Lung (tissue), 11 donors: ENCODE measurements at regions not wholly inside any gene's neighbourhood (a gene's known extent, or its start where the extent isn't known, plus 50 kb on each side); places are given as distances from the start of the nearest gene placed in this dataset.

Source experiments
- ATAC-seq: fragments of 200-7000 bp; cut with Tn5 transposase; one replicate; pipeline ENCODE4 v1.9.1; 2020; ENCODE audit warnings: moderate number of reproducible peaks; ENCODE audit not compliant: insufficient read depth, low FRiP score
- DNase-seq, 3 donors: peaks; one replicate each; pipeline ENCODE4 v3.0.0-alpha.2; 2013 to 2017
- H3K27ac ChIP-seq, 2 donors: one replicate each; pipeline ENCODE4 v1.5.1; 2013; ENCODE audit warnings: mild to moderate bottlenecking in 2 of 2, moderate library complexity in 2 of 2, control low read depth in 1 of 2, inconsistent platforms in 1 of 2, low read depth in 1 of 2, low read length in 1 of 2
- H3K27me3 ChIP-seq, 3 donors: one replicate each; pipeline ENCODE4 v1.5.1; 2013; ENCODE audit warnings: low read length in 2 of 3; ENCODE audit not compliant: control insufficient read depth in 3 of 3, insufficient read depth in 3 of 3
- H3K36me3 ChIP-seq, 4 donors: one replicate each; pipeline ENCODE4 v1.5.1; 2013; ENCODE audit warnings: low read length in 4 of 4, mild to moderate bottlenecking in 1 of 4, moderate library complexity in 1 of 4; ENCODE audit not compliant: control insufficient read depth in 4 of 4, insufficient read depth in 4 of 4
- H3K4me1 ChIP-seq, 5 donors: one replicate each; pipeline ENCODE4 v1.5.1; 2013; ENCODE audit warnings: low read length in 5 of 5, mild to moderate bottlenecking in 2 of 5, moderate library complexity in 1 of 5; ENCODE audit not compliant: control insufficient read depth in 5 of 5, insufficient read depth in 5 of 5
- H3K4me3 ChIP-seq: one replicate; pipeline ENCODE4 v1.5.1; 2013; ENCODE audit warnings: mild to moderate bottlenecking, control low read depth, moderate library complexity
- H3K9ac ChIP-seq, 2 donors: one replicate each; pipeline ENCODE4 v1.5.1; 2013; ENCODE audit warnings: low read length in 2 of 2, control low read depth in 1 of 2; ENCODE audit not compliant: insufficient read depth in 1 of 2
- H3K9me3 ChIP-seq, 4 donors: one replicate each; pipeline ENCODE4 v1.5.1; 2013; ENCODE audit warnings: low read length in 3 of 4, mild to moderate bottlenecking in 1 of 4, moderate library complexity in 1 of 4; ENCODE audit not compliant: control insufficient read depth in 4 of 4, insufficient read depth in 3 of 4
- WGBS, 2 donors: extraction: QIAGEN DNeasy Blood & Tissue Kit; methylation state at CpG; one replicate each; pipeline ENCODE4 v1.1.7; 2013; 5-methylcytosine and 5-hydroxymethylcytosine counted together
- TF ChIP-seq, protein P1 (sequence below): IDR thresholded peaks from 2 replicates; pipeline ENCODE4 v1.5.1; 2012; ENCODE audit warnings: mild to moderate bottlenecking; ENCODE audit errors: control extremely low read depth, extremely low read depth
- donor health status: control.
- donor health status: control.
- donor health status: Bipolar disorder and iron deficiency.
- donor health status: healthy.
- donor health status: DM: yes; HTN: yes; CAD: no.

GRCh38 chr1:162952956-162953355, 92.0 kb upstream of the CCDC190 start:
- H3K4me1 ChIP-seq = no peaks in the 10 kb centered on the region
- no peaks in the 10 kb centered on the region for H3K36me3 ChIP-seq
- 92 to 96% methylated on average over 4 of the region's 4 CpGs for WGBS, 2 donors
- H3K9me3 ChIP-seq = no peaks in the 10 kb centered on the region
- no peak overlapping the region for H3K27ac ChIP-seq
- DNase-seq (no peak), ATAC-seq (no peak)
- TF ChIP-seq, protein P1, sequence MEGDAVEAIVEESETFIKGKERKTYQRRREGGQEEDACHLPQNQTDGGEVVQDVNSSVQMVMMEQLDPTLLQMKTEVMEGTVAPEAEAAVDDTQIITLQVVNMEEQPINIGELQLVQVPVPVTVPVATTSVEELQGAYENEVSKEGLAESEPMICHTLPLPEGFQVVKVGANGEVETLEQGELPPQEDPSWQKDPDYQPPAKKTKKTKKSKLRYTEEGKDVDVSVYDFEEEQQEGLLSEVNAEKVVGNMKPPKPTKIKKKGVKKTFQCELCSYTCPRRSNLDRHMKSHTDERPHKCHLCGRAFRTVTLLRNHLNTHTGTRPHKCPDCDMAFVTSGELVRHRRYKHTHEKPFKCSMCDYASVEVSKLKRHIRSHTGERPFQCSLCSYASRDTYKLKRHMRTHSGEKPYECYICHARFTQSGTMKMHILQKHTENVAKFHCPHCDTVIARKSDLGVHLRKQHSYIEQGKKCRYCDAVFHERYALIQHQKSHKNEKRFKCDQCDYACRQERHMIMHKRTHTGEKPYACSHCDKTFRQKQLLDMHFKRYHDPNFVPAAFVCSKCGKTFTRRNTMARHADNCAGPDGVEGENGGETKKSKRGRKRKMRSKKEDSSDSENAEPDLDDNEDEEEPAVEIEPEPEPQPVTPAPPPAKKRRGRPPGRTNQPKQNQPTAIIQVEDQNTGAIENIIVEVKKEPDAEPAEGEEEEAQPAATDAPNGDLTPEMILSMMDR = no peak
- no peak overlapping the region for H3K4me3 ChIP-seq
- no peaks in the 10 kb centered on the region for H3K27me3 ChIP-seq
- no peak overlapping the region for H3K9ac ChIP-seq

- Histone ChIP-seq H3K4me3 (no peak overlapping the region), H3K27ac (no peak overlapping the region), H3K36me3 (no peaks in the 10 kb centered on the region), H3K27me3 (no peaks in the 10 kb centered on the region), H3K9me3 (no peaks in the 10 kb centered on the region), H3K4me1 (no peaks in the 10 kb centered on the region), H3K9ac (no peak overlapping the region)
- 85 to 87% methylated on average over 2 of the region's 2 CpGs for WGBS, 2 donors
- no peak for DNase-seq
- TF ChIP-seq, protein P1 = no peak
- no peak for ATAC-seq
These were observed 90.8 kb upstream of the CCDC190 start for GRCh38 chr1:162951553-162952315.

- Histone ChIP-seq H3K27me3 (no peaks in the 10 kb centered on the region), H3K4me1 (no peaks in the 10 kb centered on the region), H3K9me3 (no peaks in the 10 kb centered on the region), H3K27ac (no peak overlapping the region), H3K36me3 (no peaks in the 10 kb centered on the region), H3K9ac (no peak overlapping the region), H3K4me3 (no peak overlapping the region)
- DNase-seq (no peak), ATAC-seq (no peak)
- TF ChIP-seq, protein P1 = no peak
These were observed 89.2 kb upstream of the CCDC190 start for GRCh38 chr1:162950187-162950586.

DNA sequence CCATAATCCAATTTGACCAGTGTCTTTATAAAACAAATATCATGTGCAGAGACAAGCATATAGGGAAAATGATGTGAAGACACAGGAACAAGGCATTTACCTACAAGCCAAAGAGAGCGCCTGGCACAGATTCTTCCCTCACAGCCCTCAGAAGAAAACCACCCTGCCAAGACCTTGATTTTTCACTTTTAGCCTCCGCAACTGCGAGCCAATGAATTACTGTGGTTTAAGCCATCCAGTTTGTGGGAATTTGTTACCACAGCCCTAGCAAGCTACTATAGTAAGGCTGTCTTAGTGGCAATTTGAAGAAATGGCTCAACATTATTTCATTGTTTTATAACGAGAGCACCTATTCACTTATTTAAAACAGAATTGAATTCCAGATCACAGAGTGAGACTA, 85.7 kb upstream of the CCDC190 start:
- DNase-seq = no peak

More for the DNA sequence above, 85.7 kb upstream of the CCDC190 start:
- Histone ChIP-seq H3K4me1 (peaks cover 0 to 3% (median 0%) of the 10 kb centered on the region in 5 donors), H3K27ac (no peak overlapping the region), H3K9ac (no peak overlapping the region), H3K9me3 (no peaks in the 10 kb centered on the region), H3K4me3 (no peak overlapping the region), H3K27me3 (peaks cover 0 to 3% (median 0%) of the 10 kb centered on the region in 3 donors), H3K36me3 (no peaks in the 10 kb centered on the region)
- ATAC-seq = no peak
- TF ChIP-seq, protein P1 = no peak
- WGBS, 2 donors = 93 to 97% methylated on average over 4 of the region's 4 CpGs
